GM19455 (cell line): ENCODE measurements at regions not wholly inside any gene's neighbourhood (a gene's known extent, or its start where the extent isn't known, plus 50 kb on each side); places are given as distances from the start of the nearest gene placed in this dataset.

ENCODE experiments used
- ATAC-seq: cut with Tn5 transposase; IDR thresholded peaks from one replicate; pipeline ENCODE4 v1.9.1; 2021; ENCODE audit not compliant: unreplicated experiment

- no peak for ATAC-seq
Observed at GRCh38 chrY:14139521-14139920, 83.5 kb downstream of the VCY1B start.

GRCh38 chrY:14145614-14146013, 89.6 kb downstream of the VCY1B start:
- no peak for ATAC-seq

- no peak for ATAC-seq
Observed at GRCh38 chrY:14182776-14183175, 126.7 kb downstream of the VCY1B start.

DNA sequence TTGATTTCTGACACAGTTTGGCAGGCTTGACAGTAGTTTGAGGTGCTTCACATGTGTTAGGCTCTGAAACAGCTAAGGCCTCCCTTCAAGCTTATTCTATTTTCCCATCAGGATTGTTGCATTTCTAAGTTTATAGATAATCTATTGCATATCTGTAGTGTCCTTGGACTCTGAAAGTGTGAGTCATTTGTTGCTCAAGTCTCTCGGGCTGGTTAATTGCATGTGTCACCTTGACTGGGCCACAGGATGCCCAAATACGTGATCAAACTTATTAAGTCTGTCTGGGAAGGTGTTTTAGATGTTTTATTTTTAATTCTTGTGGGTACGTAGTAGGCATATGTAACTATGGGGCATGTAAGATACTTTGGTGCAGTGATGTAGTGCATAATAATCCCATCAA, 166.0 kb downstream of the VCY1B start:
- ATAC-seq: no peak

GRCh38 chrY:14231703-14232102, 175.7 kb downstream of the VCY1B start:
- no peak for ATAC-seq

GRCh38 chrY:14235070-14235469, 179.0 kb downstream of the VCY1B start:
- no peak for ATAC-seq

GRCh38 chrY:14238277-14238676, 182.2 kb downstream of the VCY1B start:
- ATAC-seq: no peak

GRCh38 chrY:14246948-14247347, 190.9 kb downstream of the VCY1B start:
- ATAC-seq: no peak

DNA sequence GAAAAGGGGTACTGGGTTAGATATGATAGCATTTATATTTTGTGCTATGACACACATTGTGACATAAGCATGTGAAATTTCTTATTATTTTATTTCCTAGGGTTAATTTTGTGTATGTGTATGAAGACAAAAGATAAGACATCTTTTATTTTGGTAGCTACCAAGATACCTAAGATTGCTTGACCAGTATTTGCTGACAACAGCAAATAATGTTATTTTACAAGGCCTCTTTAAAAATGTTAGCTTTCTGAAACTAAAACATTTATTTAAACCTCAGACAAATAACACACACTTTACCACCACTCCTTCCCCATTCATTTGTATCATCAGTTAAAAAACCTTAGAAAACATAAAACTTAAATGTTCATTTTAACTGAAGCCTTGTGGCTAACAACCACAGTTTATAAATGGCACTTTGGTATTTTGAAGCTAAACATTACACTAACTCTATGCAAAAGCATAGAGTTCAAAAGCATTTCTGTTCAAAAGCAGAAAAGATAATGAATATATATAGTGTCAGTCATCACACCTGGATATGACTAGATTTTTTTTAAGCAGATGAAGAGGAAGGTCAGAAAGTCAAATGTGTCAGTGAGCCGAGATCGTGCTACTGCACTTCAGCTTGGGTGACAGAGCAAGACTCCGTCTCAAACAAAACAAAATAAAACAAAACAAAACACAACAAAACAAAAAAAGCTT, 193.0 kb downstream of the VCY1B start:
- no peak for ATAC-seq

GRCh38 chrY:14255965-14256816, 200.2 kb downstream of the VCY1B start:
- ATAC-seq: no peak

GRCh38 chrY:14256817-14257168, 200.8 kb downstream of the VCY1B start:
- no peak for ATAC-seq

- ATAC-seq: no peak
Observed at GRCh38 chrY:14277029-14277428, 221.0 kb downstream of the VCY1B start.

DNA sequence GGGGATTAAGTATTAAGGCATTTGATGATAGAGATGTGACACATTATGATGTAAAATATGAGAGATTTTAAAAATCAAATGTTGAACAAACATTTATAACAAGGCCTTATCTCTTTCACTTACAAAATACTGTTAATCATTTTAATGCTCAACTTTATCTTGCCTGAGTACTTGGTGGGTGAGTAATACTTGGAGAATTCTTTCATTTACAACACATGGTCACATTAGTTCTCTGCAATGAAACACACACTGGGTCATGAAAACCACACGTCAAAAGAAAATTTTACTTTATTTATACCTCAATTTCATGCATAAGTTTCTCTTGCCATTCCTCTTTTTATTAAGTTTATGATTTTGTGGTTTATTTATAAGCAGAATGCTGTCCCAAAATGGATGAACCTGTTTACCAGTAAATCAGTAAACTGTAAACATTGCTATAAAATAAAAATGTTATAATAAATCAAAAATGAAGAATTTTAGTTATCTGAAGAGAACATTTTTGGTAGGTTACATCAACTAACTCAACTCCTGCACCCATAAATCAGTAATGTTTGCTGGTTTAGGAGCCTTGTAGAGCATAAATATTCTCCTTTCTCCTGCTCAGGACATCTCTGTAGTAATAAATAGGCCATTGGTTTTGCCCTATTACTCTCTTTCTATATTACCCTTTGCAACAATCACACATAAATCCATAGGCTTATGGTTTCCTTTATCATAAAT, 233.5 kb upstream of the NLGN4Y start:
- no peak for ATAC-seq

DNA sequence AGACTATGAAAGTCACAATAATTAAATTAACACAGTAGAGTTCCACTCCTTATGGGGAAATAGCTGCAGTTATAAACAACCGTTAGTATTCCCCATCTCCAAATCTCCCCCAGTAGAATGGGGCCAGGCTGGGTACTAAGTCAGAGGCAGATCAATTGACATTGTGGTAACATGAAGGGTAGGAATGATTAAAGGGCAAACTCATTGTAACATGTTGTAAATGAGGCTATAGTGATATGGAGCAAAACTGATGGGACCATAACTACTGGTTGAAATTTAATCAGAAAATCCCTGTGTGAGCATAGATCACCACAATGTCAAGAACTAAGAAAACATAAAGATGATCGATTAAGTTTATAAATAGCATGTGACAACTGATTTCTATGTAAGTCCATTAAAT, 231.9 kb upstream of the NLGN4Y start:
- ATAC-seq: no peak

DNA sequence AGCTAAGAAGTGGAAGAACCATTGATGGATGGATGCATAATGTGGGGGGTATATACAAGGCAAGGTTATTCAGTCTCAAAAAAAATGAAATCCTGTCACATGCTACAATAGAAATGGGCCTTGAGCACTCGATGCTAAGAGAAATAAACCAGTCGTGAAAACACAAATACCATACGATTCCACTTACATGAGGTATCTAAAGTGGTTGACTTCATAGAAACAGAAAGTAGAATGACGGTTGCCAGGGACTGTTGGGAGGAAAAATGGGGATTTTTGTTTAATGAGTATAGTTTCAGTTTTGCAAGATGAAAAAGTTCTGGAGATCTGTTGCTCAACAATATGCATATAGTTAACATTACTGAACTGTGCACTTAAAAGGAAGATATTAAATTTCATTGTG, 223.6 kb upstream of the NLGN4Y start:
- no peak for ATAC-seq

GRCh38 chrY:14301552-14301951, 222.8 kb upstream of the NLGN4Y start:
- no peak for ATAC-seq

DNA sequence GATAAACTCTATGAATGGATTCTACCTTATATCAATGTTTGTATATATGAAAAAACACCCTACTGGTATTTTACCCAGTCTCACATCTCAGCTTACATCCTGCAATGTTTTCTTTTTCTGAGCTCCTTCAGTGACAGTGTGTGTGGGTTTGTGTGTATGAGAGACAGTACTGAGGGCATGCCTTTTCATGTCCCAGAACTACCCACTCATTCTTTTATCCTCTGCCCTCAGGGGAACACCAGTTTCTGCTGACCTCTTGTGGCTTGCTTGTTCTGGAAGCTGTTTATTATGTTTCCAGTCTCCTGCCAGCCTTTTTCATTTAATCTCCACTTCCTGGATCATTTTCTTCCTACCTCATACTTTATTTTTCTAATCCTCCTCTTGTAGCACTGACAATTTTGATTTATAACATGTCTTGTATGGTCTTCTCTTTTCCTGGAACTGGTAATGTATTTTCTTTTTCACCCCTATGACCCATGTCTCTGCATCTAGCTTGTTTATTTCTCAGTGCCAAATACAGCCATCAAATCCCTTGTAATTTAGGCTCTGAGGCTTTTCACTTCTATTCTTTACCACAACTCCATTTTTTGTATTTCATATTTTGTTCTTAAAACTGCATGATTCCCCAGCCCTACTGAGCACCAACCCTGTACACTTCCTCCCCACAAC, 195.5 kb upstream of the NLGN4Y start:
- ATAC-seq: peak; percentile 85

DNA sequence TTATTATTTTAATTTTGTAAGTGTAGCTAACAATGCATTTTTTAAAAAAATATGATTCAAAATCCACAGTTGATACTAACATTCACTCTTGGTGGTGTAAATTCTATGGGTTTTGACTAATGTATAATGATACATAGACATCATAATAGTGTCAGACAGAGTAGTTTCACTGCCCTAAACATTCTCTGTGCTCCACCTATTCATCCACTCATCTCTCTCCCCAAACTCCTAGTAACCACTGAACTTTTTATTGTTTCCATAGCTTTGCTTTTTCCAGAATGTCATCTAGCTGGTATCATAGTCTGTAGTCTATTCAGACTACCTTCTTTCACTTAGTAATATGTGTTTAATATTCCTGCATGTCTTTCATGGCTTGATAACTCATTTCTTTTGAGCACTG, 194.0 kb upstream of the NLGN4Y start:
- no peak for ATAC-seq

GRCh38 chrY:14339524-14339923, 184.8 kb upstream of the NLGN4Y start:
- no peak for ATAC-seq

- peak; percentile 67 for ATAC-seq
Observed at GRCh38 chrY:14340459-14341143, 183.7 kb upstream of the NLGN4Y start.
